ENCODE measurements at regions not wholly inside any gene's neighbourhood (a gene's known extent, or its start where the extent isn't known, plus 50 kb on each side); places are given as distances from the start of the nearest gene placed in this dataset.

- TF ChIP-seq JUN (IDR thresholded peaks at IDR 0.05; ENCODE audit: low read depth, low read length) (no peak), TCF12 (IDR thresholded peaks at IDR 0.05; ENCODE audit: low read depth, low read length) (no peak), CBX8 (IDR thresholded peaks at IDR 0.05; ENCODE audit: borderline replicate concordance, low read depth, low read length) (no peak), CHD1 (IDR thresholded peaks at IDR 0.05; ENCODE audit: low read depth, low read length) (no peak), SUZ12 (IDR thresholded peaks at IDR 0.05; ENCODE audit: low read length) (no peak)
These were observed 138.2 kb upstream of the COX10 start (continued) for GRCh38 chr17:13931111-13931526.

All from H1 (cell line).